ACC112 (cell line): ENCODE measurements at regions not wholly inside any gene's neighbourhood (a gene's known extent, or its start where the extent isn't known, plus 50 kb on each side); places are given as distances from the start of the nearest gene placed in this dataset.

Experiments
- H2AFZ ChIP-seq: fragments of 200-600 bp; sonication (generic); one replicate; pipeline ENCODE4 v1.6.0; 2017; ENCODE audit warnings: antibody characterized with exemption, low read length; ENCODE audit not compliant: unreplicated experiment
- H3K27ac ChIP-seq: fragments of 200-600 bp; sonication (generic); 2 replicates; pipeline ENCODE4 v1.5.1; 2014; ENCODE audit warnings: low read depth, mild to moderate bottlenecking, antibody characterized with exemption, low read length, moderate library complexity
- H3K27me3 ChIP-seq: fragments of 200-600 bp; sonication (generic); 2 replicates; pipeline ENCODE4 v1.6.1; 2014; ENCODE audit warnings: mild to moderate bottlenecking, antibody characterized with exemption, low read length, moderate library complexity, mixed read lengths; ENCODE audit not compliant: insufficient read depth
- H3K36me3 ChIP-seq: fragments of 200-600 bp; sonication (generic); 2 replicates; pipeline ENCODE4 v1.6.1; 2016; ENCODE audit warnings: mild to moderate bottlenecking, antibody characterized with exemption, low read length, moderate library complexity, mixed read lengths; ENCODE audit not compliant: insufficient read depth
- H3K4me1 ChIP-seq: fragments of 200-600 bp; sonication (generic); one replicate; pipeline ENCODE4 v1.6.1; 2016; ENCODE audit warnings: low read length, mixed read lengths; ENCODE audit not compliant: insufficient read depth, unreplicated experiment, control insufficient read depth
- H3K4me3 ChIP-seq: fragments of 200-600 bp; sonication (generic); 2 replicates; pipeline ENCODE4 v1.5.1; 2014; ENCODE audit warnings: mild to moderate bottlenecking, low read depth, low read length
- H3K79me2 ChIP-seq: fragments of 200-600 bp; sonication (generic); one replicate; pipeline ENCODE4 v1.6.0; 2016; ENCODE audit warnings: low read length; ENCODE audit not compliant: control insufficient read depth, unreplicated experiment, insufficient read depth

- Histone ChIP-seq H3K79me2 (no peaks in the 10 kb centered on the region), H3K4me3 (no peak overlapping the region), H3K27ac (no peak overlapping the region), H2AFZ (no peak overlapping the region), H3K36me3 (no peaks in the 10 kb centered on the region), H3K27me3 (no peaks in the 10 kb centered on the region), H3K4me1 (no peaks in the 10 kb centered on the region)
Observed at GRCh38 chr1:221637641-221638041, 104.2 kb downstream of the DUSP10 start.

DNA sequence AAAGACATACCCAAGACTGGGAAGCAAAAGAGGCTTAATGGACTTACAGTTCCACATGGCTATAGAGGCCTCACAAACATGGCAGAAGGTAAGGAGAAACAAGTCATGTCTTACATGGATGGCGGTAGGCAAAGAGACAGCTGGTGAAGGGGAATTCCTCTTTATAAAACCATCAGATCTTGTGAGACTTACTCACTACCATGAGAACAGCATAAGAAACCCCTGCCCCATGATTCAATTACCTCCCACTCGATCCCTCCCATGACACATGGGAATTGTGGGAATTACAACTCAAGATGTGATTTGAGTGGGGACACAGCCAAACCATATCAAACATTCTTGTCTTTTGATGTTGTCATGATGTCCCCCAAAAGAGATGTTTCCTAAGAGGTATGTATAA lies 103.3 kb downstream of the DUSP10 start:
- no peak overlapping the region for H3K27ac ChIP-seq
- H3K27me3 ChIP-seq = no peaks in the 10 kb centered on the region
- H3K36me3 ChIP-seq = no peaks in the 10 kb centered on the region
- no peak overlapping the region for H2AFZ ChIP-seq
- H3K79me2 ChIP-seq = no peaks in the 10 kb centered on the region
- H3K4me3 ChIP-seq = no peak overlapping the region
- H3K4me1 ChIP-seq = no peaks in the 10 kb centered on the region

DNA sequence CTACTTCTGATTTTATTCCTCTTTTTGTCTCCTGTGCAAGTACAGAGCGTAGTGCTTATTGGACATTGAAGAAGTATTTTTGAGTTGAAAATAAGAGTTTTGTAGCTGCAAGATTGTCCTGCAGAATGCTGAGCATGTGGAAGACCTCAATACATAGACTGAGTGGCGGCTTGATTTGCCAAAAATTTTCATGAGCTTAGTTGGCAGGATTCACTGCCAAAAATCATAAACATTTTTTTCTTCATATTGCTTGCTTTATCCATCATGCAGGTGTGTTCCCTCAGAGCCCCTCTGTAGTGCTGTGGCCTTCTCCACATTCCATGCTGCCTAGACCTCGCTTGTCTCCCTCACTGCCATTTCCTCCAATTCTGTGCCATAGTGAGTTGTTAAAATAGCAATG lies 100.1 kb downstream of the DUSP10 start:
- Histone ChIP-seq H3K27me3 (no peaks in the 10 kb centered on the region), H3K27ac (no peak overlapping the region), H3K4me3 (no peak overlapping the region), H3K79me2 (no peaks in the 10 kb centered on the region), H3K4me1 (no peaks in the 10 kb centered on the region), H3K36me3 (no peaks in the 10 kb centered on the region), H2AFZ (no peak overlapping the region)

DNA sequence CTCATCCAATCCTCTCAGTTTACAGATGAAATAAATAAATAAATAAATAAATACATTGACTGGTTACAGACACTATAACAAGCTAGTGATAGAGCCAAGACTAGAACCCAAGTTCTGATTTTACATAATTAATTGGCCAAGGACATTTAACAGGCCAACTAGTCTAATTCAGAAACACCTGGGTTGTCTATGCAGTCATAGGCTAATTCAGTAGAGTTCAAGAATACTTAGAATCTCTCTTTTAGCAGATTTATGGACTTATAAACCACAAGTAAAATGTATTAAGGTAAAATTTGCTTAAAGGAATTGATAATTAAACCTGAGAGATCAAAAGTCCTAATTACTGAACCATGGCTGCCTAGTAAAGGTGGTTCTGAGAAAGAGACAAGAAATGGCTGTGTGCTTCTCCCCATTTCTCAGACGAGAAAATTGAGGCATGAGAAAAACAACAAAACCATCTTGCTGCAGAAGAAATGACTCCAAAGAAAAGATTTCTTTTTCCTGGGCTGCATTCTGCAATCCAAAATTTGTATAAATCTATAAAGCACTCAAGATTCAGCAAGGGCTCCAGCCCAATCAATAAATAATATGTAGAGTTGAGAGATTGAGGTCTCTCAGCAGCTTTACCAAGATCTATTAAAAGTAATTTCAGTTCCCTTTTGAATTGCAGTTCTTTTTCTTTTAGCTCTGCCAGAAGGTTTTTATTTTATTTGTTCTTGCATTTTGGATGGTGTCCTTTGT lies 98.3 kb downstream of the DUSP10 start:
- Histone ChIP-seq H3K4me3 (no peak overlapping the region), H3K79me2 (no peaks in the 10 kb centered on the region), H2AFZ (no peak overlapping the region), H3K27me3 (no peaks in the 10 kb centered on the region), H3K36me3 (no peaks in the 10 kb centered on the region), H3K27ac (no peak overlapping the region), H3K4me1 (no peaks in the 10 kb centered on the region)

- Histone ChIP-seq H3K4me3 (no peak overlapping the region), H3K4me1 (no peaks in the 10 kb centered on the region), H3K27me3 (no peaks in the 10 kb centered on the region), H3K79me2 (no peaks in the 10 kb centered on the region), H2AFZ (no peak overlapping the region), H3K36me3 (no peaks in the 10 kb centered on the region), H3K27ac (no peak overlapping the region)
Observed at GRCh38 chr1:221644145-221644448, 97.8 kb downstream of the DUSP10 start.

GRCh38 chr1:221644663-221645258 lies 97.1 kb downstream of the DUSP10 start:
- H3K36me3 ChIP-seq = no peaks in the 10 kb centered on the region
- no peak overlapping the region for H2AFZ ChIP-seq

DNA sequence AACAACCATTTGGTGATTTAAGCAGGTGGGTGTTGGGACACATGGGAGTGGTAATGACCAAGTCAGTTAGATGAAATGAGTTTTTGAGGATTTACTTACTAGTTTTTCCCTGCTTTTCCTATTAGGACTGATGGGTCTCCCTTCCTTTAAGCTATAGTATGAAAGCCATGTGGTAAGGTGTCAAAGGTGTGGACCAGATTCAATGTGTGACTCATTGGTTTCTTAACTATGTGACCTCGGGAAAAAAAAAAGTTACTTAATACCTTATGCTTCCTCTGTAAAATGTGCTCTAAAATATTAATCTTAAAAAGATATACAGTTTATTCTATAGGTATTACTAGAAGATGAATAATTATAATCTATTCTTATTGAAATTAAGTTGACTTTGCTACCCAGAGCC lies 93.7 kb downstream of the DUSP10 start:
- H3K4me1 ChIP-seq = no peaks in the 10 kb centered on the region
- H3K27me3 ChIP-seq = no peaks in the 10 kb centered on the region
- H3K4me3 ChIP-seq = no peak overlapping the region
- H3K27ac ChIP-seq = no peak overlapping the region
- H3K79me2 ChIP-seq = no peaks in the 10 kb centered on the region
- H2AFZ ChIP-seq = no peak overlapping the region
- no peaks in the 10 kb centered on the region for H3K36me3 ChIP-seq

More at GRCh38 chr1:221644663-221645258, 97.1 kb downstream of the DUSP10 start:
- no peaks in the 10 kb centered on the region for H3K4me1 ChIP-seq
- no peak overlapping the region for H3K27ac ChIP-seq
- H3K4me3 ChIP-seq = no peak overlapping the region
- H3K79me2 ChIP-seq = no peaks in the 10 kb centered on the region
- H3K27me3 ChIP-seq = no peaks in the 10 kb centered on the region
